ENCODE measurements at regions not wholly inside any gene's neighbourhood (a gene's known extent, or its start where the extent isn't known, plus 50 kb on each side); places are given as distances from the start of the nearest gene placed in this dataset.
A peak's percentile ranks its signal among the peaks of the same experiment; 100 is the strongest.
"Not testable (repeated sequence)": the region's sequence is repeated elsewhere in the genome, so short reads cannot be mapped to it uniquely, and the experiment has no call there.

DNA sequence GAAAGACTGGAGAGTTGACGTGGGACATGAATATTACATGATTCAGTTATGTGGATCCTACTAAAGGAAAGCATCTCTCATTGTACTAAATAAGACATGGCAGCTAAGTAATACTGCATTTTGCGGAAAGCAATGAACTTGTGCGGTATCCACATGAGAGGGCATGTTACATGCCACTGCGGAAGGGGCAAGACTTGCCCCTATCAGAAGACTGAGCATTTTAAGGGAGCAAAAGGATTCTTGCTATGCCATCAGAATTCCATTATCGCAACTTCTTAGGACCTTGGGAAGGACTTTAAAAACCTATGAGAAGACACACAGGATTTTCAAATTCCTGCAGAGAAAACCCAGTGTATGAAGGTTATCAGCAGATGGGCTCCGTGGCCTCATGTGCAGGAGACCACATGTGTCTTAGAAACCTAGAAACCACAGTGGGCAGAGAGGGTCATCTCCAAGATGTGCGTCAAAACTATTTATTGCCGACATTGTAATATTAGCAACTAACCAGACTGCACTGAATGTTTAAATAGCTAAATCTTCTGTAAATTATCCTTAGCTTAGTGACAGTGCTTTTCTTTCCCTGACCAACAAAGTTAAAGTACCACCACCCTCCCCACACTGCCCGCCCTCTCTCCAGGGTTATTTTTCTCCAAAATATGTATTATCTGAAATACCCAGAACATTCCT lies 457.7 kb downstream of the ICE1 start:
- Histone ChIP-seq H3K9me3 (ENCODE audit: control insufficient read depth in 2 of 3, insufficient read depth in 1 of 3, low read length in 3 of 3) (no peaks in the 10 kb centered on the region), H3K4me1 (ENCODE audit: control insufficient read depth in 2 of 3, insufficient read depth in 2 of 3, low read depth in 1 of 3, low read length in 3 of 3) (no peaks in the 10 kb centered on the region), H3K9ac (ENCODE audit: low read length in 3 of 3) (no peak overlapping the region), H3K27ac (ENCODE audit: low read depth in 2 of 2, low read length in 2 of 2) (no peak overlapping the region), H3K27me3 (ENCODE audit: control insufficient read depth, insufficient read depth, low read length) (no peaks in the 10 kb centered on the region), H3K36me3 (ENCODE audit: control insufficient read depth in 2 of 3, insufficient read depth in 3 of 3, low read length in 3 of 3) (no peaks in the 10 kb centered on the region), H3K4me3 (ENCODE audit: low read length in 3 of 3) (no peak overlapping the region)
- intact Hi-C loops (cut with DNase I) = no loop called here
- no peak for TF ChIP-seq CTCF (IDR thresholded peaks at IDR 0.05; ENCODE audit: borderline replicate concordance, extremely low read depth, insufficient read depth)
- DNase-seq (no peak), FAIRE-seq (no peak)

DNA sequence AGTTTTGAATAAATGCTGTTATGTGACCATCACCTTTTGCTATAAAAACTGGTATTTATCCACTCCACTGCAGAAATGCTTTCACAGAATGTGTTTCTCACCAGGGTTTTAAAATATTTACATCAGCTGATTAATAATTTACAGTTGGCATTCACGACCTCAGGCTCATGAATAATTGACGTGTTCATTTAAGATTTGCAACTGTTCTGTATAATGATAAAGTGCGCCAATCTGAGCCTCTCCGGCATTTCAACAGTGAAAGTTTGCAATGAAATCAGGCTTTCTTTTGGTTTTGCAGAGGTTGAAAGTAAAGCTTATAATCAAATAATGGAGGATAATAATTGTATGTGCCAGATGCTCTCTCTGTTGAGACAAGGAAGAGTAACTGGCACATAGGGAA lies 434.9 kb downstream of the ICE1 start:
- FAIRE-seq (no peak), DNase-seq (peak in 2 of 5 donors; percentile 2 to 8)
- H3K9ac ChIP-seq (ENCODE audit: low read length in 3 of 3) = no peak overlapping the region
- H3K36me3 ChIP-seq (ENCODE audit: control insufficient read depth in 2 of 3, insufficient read depth in 3 of 3, low read length in 3 of 3) = no peaks in the 10 kb centered on the region
- H3K27ac ChIP-seq (ENCODE audit: low read depth in 2 of 2, low read length in 2 of 2) = no peak overlapping the region
- H3K4me1 ChIP-seq (ENCODE audit: control insufficient read depth in 2 of 3, insufficient read depth in 2 of 3, low read depth in 1 of 3, low read length in 3 of 3) = no peaks in the 10 kb centered on the region
- H3K27me3 ChIP-seq (ENCODE audit: control insufficient read depth, insufficient read depth, low read length) = no peaks in the 10 kb centered on the region
- intact Hi-C loops (cut with DNase I) = no loop called here
- no peaks in the 10 kb centered on the region for H3K9me3 ChIP-seq (ENCODE audit: control insufficient read depth in 2 of 3, insufficient read depth in 1 of 3, low read length in 3 of 3)
- no peak for TF ChIP-seq CTCF (IDR thresholded peaks at IDR 0.05; ENCODE audit: borderline replicate concordance, extremely low read depth, insufficient read depth)
- H3K4me3 ChIP-seq (ENCODE audit: low read length in 3 of 3) = no peak overlapping the region

GRCh38 chr5:5854087-5854486 lies 431.6 kb downstream of the ICE1 start:
- H3K4me1 ChIP-seq (ENCODE audit: control insufficient read depth in 2 of 3, insufficient read depth in 2 of 3, low read depth in 1 of 3, low read length in 3 of 3) = no peaks in the 10 kb centered on the region
- DNase-seq = no peak
- no peak overlapping the region for H3K4me3 ChIP-seq (ENCODE audit: low read length in 3 of 3)
- no peak overlapping the region for H3K27ac ChIP-seq (ENCODE audit: low read depth in 2 of 2, low read length in 2 of 2)
- intact Hi-C loops (cut with DNase I) = no loop called here
- no peak overlapping the region for H3K9ac ChIP-seq (ENCODE audit: low read length in 3 of 3)
- no peaks in the 10 kb centered on the region for H3K9me3 ChIP-seq (ENCODE audit: control insufficient read depth in 2 of 3, insufficient read depth in 1 of 3, low read length in 3 of 3)
- H3K36me3 ChIP-seq (ENCODE audit: control insufficient read depth in 2 of 3, insufficient read depth in 3 of 3, low read length in 3 of 3) = no peaks in the 10 kb centered on the region
- no peak for TF ChIP-seq CTCF (IDR thresholded peaks at IDR 0.05; ENCODE audit: borderline replicate concordance, extremely low read depth, insufficient read depth)
- no peak for FAIRE-seq
- H3K27me3 ChIP-seq (ENCODE audit: control insufficient read depth, insufficient read depth, low read length) = no peaks in the 10 kb centered on the region

DNA sequence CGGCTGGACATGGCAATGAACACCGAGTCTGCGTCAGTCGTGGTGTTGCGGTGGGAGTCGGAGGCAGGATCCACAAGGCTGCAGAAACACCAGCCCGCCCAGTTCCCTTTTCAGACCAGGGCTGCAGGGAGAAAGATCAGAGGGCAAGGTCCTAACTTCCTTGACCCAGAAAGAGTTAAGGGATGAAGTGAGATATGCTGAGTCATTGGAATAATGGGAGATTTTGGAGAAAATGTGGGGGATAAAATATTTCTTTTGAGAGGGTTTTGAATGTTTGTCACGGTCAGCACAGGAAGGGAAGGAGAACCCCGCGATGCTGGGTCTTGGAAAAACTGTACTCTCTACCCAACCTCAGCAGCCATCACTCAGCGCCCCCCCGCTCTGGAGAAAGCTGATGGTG lies 416.0 kb downstream of the ICE1 start:
- DNase-seq = no peak
- FAIRE-seq = no peak
- Histone ChIP-seq H3K4me3 (ENCODE audit: low read length in 3 of 3) (no peak overlapping the region), H3K9ac (ENCODE audit: low read length in 3 of 3) (no peak overlapping the region), H3K27me3 (ENCODE audit: control insufficient read depth, insufficient read depth, low read length) (no peaks in the 10 kb centered on the region), H3K9me3 (ENCODE audit: control insufficient read depth in 2 of 3, insufficient read depth in 1 of 3, low read length in 3 of 3) (no peaks in the 10 kb centered on the region), H3K36me3 (ENCODE audit: control insufficient read depth in 2 of 3, insufficient read depth in 3 of 3, low read length in 3 of 3) (no peaks in the 10 kb centered on the region), H3K4me1 (ENCODE audit: control insufficient read depth in 2 of 3, insufficient read depth in 2 of 3, low read depth in 1 of 3, low read length in 3 of 3) (no peaks in the 10 kb centered on the region), H3K27ac (ENCODE audit: low read depth in 2 of 2, low read length in 2 of 2) (no peak overlapping the region)
- TF ChIP-seq CTCF (IDR thresholded peaks at IDR 0.05; ENCODE audit: borderline replicate concordance, extremely low read depth, insufficient read depth) = no peak
- intact Hi-C loops (cut with DNase I) = no loop called here

DNA sequence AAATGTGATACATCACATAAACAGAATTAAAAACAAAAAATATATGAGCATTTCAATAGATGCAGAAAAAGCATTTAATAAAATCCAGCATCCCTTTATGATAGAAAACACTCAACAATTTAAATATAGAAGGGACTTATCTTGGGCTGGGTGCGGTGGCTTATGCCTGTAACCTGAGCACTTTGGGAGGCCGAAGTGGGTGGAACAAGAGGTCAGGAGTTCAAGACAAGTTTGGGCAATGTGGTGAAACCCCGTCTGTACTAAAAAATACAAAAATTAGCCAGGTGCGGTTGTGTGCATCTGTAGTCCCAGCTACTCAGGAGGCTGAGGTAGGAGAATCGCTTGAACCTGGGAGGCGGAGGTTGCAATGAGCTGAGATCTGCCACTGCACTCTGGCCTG lies 409.1 kb downstream of the ICE1 start:
- DNase-seq; H3K36me3 ChIP-seq (ENCODE audit: control insufficient read depth in 2 of 3, insufficient read depth in 3 of 3, low read length in 3 of 3); H3K4me3 ChIP-seq (ENCODE audit: low read length in 3 of 3); H3K4me1 ChIP-seq (ENCODE audit: control insufficient read depth in 2 of 3, insufficient read depth in 2 of 3, low read depth in 1 of 3, low read length in 3 of 3); intact Hi-C loops (cut with DNase I); H3K9ac ChIP-seq (ENCODE audit: low read length in 3 of 3); H3K9me3 ChIP-seq (ENCODE audit: control insufficient read depth in 2 of 3, insufficient read depth in 1 of 3, low read length in 3 of 3); FAIRE-seq; H3K27me3 ChIP-seq (ENCODE audit: control insufficient read depth, insufficient read depth, low read length); H3K27ac ChIP-seq (ENCODE audit: low read depth in 2 of 2, low read length in 2 of 2): not testable (repeated sequence)
